ENCODE measurements at regions not wholly inside any gene's neighbourhood (a gene's known extent, or its start where the extent isn't known, plus 50 kb on each side); places are given as distances from the start of the nearest gene placed in this dataset.

DNA sequence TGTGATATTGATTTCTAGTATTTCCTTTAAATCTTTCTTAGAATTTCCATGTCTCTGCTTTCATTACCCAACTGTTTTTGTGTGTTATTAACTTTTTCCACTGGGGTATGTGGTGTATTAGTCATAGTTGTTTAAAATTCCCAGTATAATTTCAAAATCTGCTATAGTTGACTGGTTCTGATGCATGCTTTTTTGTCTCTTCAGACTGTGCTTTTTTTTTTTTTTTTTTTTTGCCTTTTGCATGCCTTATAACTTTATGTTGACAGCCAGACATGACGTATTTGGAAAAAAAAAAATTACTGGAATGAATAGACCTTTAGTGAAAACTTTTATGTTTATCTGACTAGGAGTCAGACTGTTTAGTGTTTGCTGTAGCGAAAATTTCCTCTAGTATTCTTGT lies 580.4 kb downstream of the ANKRD50 start:
- DNase-seq (ENCODE audit: low read depth), result no peak
- Histone ChIP-seq H3K27me3 (ENCODE audit: control insufficient read depth, insufficient read depth, low read length) (no peaks in the 10 kb centered on the region), H3K4me3 (ENCODE audit: low read depth, low read length) (no peak overlapping the region), H3K36me3 (ENCODE audit: control insufficient read depth, insufficient read depth, low read length) (no peaks in the 10 kb centered on the region)
- TF ChIP-seq CTCF (IDR thresholded peaks at IDR 0.05; ENCODE audit: insufficient read depth, low read length, poor library complexity, severe bottlenecking), result no peak

DNA sequence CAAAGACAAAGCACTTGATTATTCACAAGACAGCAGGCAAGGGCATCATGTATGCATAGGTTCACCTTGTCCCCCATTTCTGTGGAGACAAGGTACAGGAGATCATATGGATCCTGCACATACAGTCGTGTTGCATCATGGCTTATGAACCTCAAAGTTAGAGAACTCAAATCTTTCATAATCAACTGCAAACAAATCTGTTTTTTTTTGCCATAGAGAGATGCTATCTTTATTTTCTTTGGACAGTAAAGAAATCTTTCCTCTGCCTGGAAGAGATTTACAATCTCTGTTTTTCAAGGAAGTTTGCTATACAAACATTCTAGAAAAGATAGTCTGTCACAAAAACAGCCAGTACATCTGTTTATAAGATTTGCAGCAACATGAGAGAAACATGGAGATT lies 578.8 kb downstream of the ANKRD50 start:
- DNase-seq (ENCODE audit: low read depth), result no peak
- TF ChIP-seq CTCF (IDR thresholded peaks at IDR 0.05; ENCODE audit: insufficient read depth, low read length, poor library complexity, severe bottlenecking), result no peak
- Histone ChIP-seq H3K27me3 (ENCODE audit: control insufficient read depth, insufficient read depth, low read length) (no peaks in the 10 kb centered on the region), H3K36me3 (ENCODE audit: control insufficient read depth, insufficient read depth, low read length) (no peaks in the 10 kb centered on the region), H3K4me3 (ENCODE audit: low read depth, low read length) (no peak overlapping the region)

DNA sequence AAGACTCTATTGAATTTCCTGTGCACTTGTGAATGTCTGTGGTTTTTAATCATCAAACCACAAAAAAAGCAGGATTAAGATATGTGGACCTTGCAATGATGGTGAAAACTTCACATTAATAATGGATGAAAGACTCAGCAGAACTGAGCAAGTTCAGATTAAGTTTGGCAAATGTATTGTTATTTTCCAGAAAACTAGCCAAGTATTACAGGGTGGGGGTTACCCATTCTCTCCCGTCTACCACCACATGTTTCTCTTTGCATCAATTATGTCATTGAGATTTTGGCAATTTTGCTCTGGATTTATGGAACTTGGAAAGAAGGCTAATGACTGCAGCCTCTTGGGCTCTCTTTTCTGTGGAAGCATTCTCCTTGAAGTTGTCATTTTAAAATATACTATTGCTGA lies 577.1 kb downstream of the ANKRD50 start:
- DNase-seq (ENCODE audit: low read depth), result no peak
- H3K4me3 ChIP-seq (ENCODE audit: low read depth, low read length), result no peak overlapping the region
- no peaks in the 10 kb centered on the region for H3K36me3 ChIP-seq (ENCODE audit: control insufficient read depth, insufficient read depth, low read length)
- no peak for TF ChIP-seq CTCF (IDR thresholded peaks at IDR 0.05; ENCODE audit: insufficient read depth, low read length, poor library complexity, severe bottlenecking)
- no peaks in the 10 kb centered on the region for H3K27me3 ChIP-seq (ENCODE audit: control insufficient read depth, insufficient read depth, low read length)

- no peaks in the 10 kb centered on the region for H3K27me3 ChIP-seq (ENCODE audit: control insufficient read depth, insufficient read depth, low read length)
- no peak for DNase-seq (ENCODE audit: low read depth)
- H3K4me3 ChIP-seq (ENCODE audit: low read depth, low read length), result no peak overlapping the region
Measured at GRCh38 chr4:124139044-124139443, 573.5 kb downstream of the ANKRD50 start.

DNA sequence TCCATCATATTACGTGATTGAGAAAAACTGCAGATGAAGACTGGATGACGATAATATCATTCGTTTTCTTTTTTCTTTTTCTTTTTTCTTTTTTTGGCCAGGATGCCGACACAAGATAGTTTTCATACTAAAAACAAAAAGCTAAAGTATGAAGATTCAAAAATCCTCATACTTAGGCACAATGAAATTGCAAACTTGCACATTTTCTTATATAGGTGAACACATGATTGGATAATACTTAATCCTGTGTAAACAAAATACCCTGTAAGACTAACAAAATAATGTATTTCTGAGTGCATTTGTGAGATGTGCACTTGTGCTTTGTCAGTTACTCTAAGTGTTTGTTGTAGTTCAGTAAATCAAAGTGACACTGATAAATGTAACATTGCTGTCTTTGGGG lies 568.9 kb downstream of the ANKRD50 start:
- Histone ChIP-seq H3K4me3 (ENCODE audit: low read depth, low read length) (no peak overlapping the region), H3K36me3 (ENCODE audit: control insufficient read depth, insufficient read depth, low read length) (no peaks in the 10 kb centered on the region), H3K27me3 (ENCODE audit: control insufficient read depth, insufficient read depth, low read length) (no peaks in the 10 kb centered on the region)
- TF ChIP-seq CTCF (IDR thresholded peaks at IDR 0.05; ENCODE audit: insufficient read depth, low read length, poor library complexity, severe bottlenecking), result no peak
- DNase-seq (ENCODE audit: low read depth), result no peak

More at GRCh38 chr4:124139044-124139443, 573.5 kb downstream of the ANKRD50 start:
- TF ChIP-seq CTCF (IDR thresholded peaks at IDR 0.05; ENCODE audit: insufficient read depth, low read length, poor library complexity, severe bottlenecking), result no peak
- no peaks in the 10 kb centered on the region for H3K36me3 ChIP-seq (ENCODE audit: control insufficient read depth, insufficient read depth, low read length)

- TF ChIP-seq CTCF (IDR thresholded peaks at IDR 0.05; ENCODE audit: insufficient read depth, low read length, poor library complexity, severe bottlenecking), result no peak
- Histone ChIP-seq H3K36me3 (ENCODE audit: control insufficient read depth, insufficient read depth, low read length) (no peaks in the 10 kb centered on the region), H3K27me3 (ENCODE audit: control insufficient read depth, insufficient read depth, low read length) (no peaks in the 10 kb centered on the region), H3K4me3 (ENCODE audit: low read depth, low read length) (no peak overlapping the region)
- DNase-seq (ENCODE audit: low read depth), result peak; percentile 61
Measured at GRCh38 chr4:124144238-124144654, 568.3 kb downstream of the ANKRD50 start.
